ENCODE measurements at regions not wholly inside any gene's neighbourhood (a gene's known extent, or its start where the extent isn't known, plus 50 kb on each side); places are given as distances from the start of the nearest gene placed in this dataset.
A peak's percentile ranks its signal among the peaks of the same experiment; 100 is the strongest.

DNA sequence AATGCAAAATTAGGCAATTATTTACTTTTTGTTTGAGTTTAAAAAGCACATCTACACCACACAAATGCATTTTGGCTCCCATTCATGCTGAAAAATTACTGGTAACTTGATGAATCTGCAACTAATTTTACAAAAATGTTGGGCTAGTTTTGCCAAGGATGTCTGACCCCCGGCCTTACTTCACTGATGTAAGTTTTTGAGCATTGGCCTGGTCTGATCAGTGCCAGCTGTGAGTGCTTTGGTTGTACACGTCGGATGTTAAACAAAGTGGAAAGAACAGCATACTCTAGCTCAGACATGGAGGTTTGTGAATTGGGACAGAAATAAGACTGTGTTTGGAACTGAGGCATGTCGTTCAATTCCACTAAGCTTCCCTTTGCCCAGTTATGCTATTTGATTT is 1044.2 kb downstream of the TLE4 start:
- DNase-seq (ENCODE audit: extremely low read depth, low read depth): no peak

DNA sequence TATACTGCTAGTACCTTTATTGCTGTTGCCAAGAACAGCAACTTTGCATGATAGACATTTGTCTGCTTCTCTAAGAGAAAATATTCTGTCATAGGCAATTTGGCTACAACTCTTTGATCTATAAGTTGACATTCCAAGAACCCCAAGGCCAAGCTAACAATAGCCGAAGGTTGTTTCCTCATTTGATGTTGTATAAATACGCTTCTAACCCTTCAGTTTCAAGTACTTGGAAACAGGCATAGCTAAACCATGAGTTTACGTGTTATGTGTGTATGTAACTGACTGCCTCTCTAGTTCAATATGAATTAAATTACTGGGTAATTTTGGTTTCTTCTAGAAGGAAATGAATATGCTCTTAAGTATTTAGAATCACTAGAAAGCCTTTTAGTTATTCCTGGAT is 1034.0 kb downstream of the TLE4 start:
- DNase-seq (ENCODE audit: extremely low read depth, low read depth): no peak

- no peak for DNase-seq (ENCODE audit: extremely low read depth, low read depth)
Measured at GRCh38 chr9:80605129-80605528, 1033.4 kb downstream of the TLE4 start.

GRCh38 chr9:80602291-80602690 is 1030.5 kb downstream of the TLE4 start:
- no peak for DNase-seq (ENCODE audit: extremely low read depth, low read depth)

GRCh38 chr9:80596579-80596978 is 1024.8 kb downstream of the TLE4 start:
- no peak for DNase-seq (ENCODE audit: extremely low read depth, low read depth)

DNA sequence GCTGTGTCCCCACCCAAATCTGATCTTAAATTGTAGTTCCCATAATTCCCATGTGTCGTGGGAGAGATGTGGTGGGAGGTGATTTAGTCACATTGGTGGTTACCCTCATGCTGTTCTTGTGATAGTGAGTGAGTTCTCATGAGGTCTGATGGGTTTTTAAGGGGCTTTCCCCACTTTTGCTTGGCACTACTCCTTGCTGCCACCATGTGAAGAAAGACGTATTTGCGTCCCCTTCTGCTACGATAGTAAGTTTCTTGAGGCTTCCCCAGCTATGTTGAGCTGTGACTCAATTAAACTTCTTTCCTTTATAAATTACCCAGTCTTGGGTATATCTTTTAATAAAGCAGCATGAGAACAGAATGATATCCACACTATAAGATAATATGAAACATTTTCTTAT is 1023.4 kb downstream of the TLE4 start:
- no peak for DNase-seq (ENCODE audit: extremely low read depth, low read depth)

GRCh38 chr9:80592413-80592812 is 1020.6 kb downstream of the TLE4 start:
- DNase-seq (ENCODE audit: extremely low read depth, low read depth): no peak

- DNase-seq (ENCODE audit: extremely low read depth, low read depth): no peak
Measured at GRCh38 chr9:80586786-80587330, 1015.1 kb downstream of the TLE4 start.

DNA sequence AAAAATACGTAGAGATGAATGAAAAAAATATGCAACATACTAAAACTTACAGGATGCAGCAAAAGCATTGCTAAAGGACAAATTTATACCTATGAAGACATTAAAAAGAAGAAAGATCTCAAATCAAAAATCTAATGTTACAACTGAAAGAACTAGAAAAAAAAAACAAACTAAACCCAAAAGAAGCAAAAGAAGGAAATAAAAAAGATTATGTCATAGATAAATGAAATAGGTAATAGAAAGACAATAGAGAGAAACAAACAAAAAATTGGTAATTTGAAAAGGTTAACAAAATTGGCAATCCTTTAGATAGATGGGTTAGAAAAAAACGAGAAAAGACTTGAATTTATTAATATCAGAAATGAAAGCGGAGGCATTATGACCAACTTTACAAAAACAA is 1000.2 kb downstream of the TLE4 start:
- DNase-seq (ENCODE audit: extremely low read depth, low read depth): no peak

DNA sequence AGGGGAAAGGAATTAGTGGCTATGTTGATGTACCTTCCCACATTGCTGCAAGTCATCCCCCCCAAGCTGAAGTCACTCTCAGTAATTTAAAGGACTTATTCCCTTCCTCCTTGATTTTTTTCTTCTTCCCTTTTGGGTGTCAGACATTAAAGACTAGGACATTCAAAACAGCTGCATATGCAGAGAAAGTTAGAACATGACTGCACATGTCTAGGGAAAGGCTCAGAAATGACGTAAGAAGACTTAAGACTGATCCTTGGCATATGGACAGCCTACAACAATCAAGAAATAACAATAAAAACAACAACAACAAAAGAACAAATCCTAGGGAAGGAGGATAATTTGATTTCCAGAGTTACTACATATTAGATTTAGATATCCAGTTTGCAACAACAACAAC is 997.5 kb downstream of the TLE4 start:
- no peak for DNase-seq (ENCODE audit: extremely low read depth, low read depth)

GRCh38 chr9:80561526-80561925 is 989.8 kb downstream of the TLE4 start:
- no peak for DNase-seq (ENCODE audit: extremely low read depth, low read depth)

DNA sequence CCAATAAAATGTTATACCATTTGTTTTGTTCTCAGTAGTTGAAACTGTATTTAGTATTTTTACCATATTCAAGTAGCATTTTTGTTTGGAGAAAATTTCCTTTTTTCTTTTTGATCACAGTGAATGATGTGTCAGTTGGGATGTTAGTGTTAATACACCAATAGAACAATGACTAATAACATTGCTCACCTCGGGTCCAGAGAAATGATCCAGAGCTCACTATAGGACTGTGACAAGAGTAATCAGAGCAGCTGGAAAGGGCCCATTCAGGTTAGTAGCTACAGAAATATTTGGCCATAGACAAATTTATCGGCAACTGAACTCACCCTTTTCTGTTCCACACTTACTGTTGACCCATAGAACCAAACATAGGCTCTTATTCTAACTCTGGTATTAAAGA is 989.2 kb downstream of the TLE4 start:
- DNase-seq (ENCODE audit: extremely low read depth, low read depth): no peak

- DNase-seq (ENCODE audit: extremely low read depth, low read depth): no peak
Measured at GRCh38 chr9:80557256-80557655, 985.5 kb downstream of the TLE4 start.

DNA sequence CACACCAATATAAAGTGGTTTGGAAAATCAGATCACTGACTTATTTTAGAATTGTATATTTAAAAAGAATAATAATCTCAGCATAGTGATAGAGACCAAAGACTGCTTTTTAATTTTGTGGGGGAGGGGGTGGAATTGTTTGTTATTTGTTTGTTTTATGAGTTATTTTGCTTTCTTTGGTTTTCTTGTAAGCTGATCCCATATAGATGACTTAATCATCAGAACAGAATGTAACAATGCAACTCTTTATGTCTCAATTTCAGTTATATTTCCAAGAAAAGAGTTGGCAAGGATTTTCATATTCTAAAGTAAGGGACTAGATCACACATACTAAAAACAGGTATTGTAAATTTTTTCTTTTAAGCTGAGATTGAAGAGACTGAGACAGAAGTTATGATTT is 984.9 kb downstream of the TLE4 start:
- no peak for DNase-seq (ENCODE audit: extremely low read depth, low read depth)

GRCh38 chr9:80555782-80556325 is 984.1 kb downstream of the TLE4 start:
- no peak for DNase-seq (ENCODE audit: extremely low read depth, low read depth)

DNA sequence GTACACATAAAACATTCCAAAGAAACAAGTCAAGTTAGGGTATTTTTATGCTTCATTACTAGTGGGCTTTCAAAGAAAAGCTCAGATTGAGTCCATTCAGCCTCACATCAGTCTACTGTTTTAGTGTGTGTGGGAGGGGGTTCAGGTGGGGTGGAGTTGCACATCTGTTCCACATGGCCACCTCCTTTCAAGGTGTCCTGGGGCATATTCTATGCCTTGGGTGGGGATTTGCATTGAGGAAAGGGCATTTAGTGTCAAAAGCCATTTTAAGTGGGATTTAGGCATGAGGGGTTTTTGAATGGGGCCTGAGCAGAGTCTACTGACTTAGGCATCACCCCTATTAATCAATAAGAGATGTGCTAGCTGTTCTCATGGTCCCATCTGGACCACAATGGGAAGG is 983.1 kb downstream of the TLE4 start:
- no peak for DNase-seq (ENCODE audit: extremely low read depth, low read depth)

DNA sequence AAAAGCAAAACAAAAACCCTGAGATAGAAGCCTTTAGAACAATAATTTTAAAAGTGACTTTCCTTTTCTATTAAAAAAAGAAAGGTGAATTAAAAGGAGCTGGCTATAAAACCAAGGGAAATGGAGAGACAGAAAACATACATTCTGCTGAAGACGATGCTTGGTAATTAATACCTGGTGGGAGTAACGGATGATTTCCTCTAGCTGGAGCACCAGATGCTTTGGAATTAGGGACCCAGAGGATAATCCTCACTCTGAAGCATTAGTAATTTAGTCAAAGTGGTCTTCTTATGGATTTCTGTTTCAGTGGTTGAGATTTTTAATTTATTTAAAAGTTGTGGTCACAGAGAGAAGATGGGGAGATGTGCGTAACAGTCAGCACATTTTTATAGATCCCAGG is 982.5 kb downstream of the TLE4 start:
- DNase-seq (ENCODE audit: extremely low read depth, low read depth): no peak

GRCh38 chr9:80552931-80553330 is 981.2 kb downstream of the TLE4 start:
- DNase-seq (ENCODE audit: extremely low read depth, low read depth): peak; percentile 17

DNA sequence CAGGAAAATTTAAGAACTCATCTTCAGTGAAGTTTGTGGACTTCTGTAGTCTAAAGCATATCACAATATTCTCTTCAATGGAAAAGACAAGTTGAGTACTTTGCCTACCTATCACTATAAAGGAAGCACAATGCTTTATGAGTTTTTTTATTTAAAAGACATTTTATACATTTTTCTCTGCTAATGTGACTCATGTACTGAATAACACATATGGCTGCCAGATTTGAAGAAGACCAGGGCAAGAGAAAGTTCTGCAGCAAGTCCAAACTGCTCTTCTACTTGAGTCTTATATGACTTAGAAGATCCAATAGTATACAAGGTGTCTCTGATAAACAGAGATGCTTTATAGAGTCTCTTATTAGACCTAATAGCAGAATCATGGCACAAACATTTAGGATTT is 978.4 kb downstream of the TLE4 start:
- DNase-seq (ENCODE audit: extremely low read depth, low read depth): no peak

- DNase-seq (ENCODE audit: extremely low read depth, low read depth): no peak
Measured at GRCh38 chr9:80547613-80548012, 975.8 kb downstream of the TLE4 start.

DNA sequence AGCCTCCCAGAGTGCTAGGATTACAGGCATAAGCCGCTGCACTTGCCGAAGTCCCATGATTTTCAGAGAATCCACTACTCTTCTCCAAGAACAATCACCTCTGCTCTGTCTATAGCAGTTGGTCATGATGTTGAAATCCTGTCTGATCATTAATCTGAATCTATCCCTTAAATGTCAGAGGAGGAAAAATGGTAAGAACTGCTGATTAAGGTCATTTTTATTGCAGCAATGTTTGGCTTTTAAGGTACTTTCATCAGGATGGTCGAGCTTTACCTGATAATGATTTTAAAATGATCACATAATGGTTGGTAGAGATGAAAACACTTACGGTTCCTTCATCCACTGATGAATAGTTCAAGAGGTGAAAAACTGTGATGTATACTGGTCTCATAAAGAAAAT is 968.6 kb downstream of the TLE4 start:
- no peak for DNase-seq (ENCODE audit: extremely low read depth, low read depth)

- no peak for DNase-seq (ENCODE audit: extremely low read depth, low read depth)
Measured at GRCh38 chr9:80538976-80539375, 967.2 kb downstream of the TLE4 start.

GRCh38 chr9:80522465-80522864 is 950.7 kb downstream of the TLE4 start:
- no peak for DNase-seq (ENCODE audit: extremely low read depth, low read depth)
